Forelimb muscle (tissue), 1 donor: ENCODE measurements at regions not wholly inside any gene's neighbourhood (a gene's known extent, or its start where the extent isn't known, plus 50 kb on each side); places are given as distances from the start of the nearest gene placed in this dataset.

Experiments
- DNase-seq: peaks from one replicate; pipeline ENCODE4 v3.0.0-alpha.2; 2013; ENCODE audit warnings: low read depth

GRCh38 chr15:91521548-91521947, 332.0 kb upstream of the SLCO3A1 start:
- DNase-seq = no peak

- no peak for DNase-seq
Observed at GRCh38 chr15:91521996-91522395, 331.5 kb upstream of the SLCO3A1 start.

GRCh38 chr15:91522605-91523332, 330.7 kb upstream of the SLCO3A1 start:
- DNase-seq = no peak

GRCh38 chr15:91523596-91523995, 329.9 kb upstream of the SLCO3A1 start:
- no peak for DNase-seq

GRCh38 chr15:91524534-91524933, 329.0 kb upstream of the SLCO3A1 start:
- no peak for DNase-seq

- DNase-seq = no peak
Observed at GRCh38 chr15:91525751-91526150, 327.8 kb upstream of the SLCO3A1 start.

- no peak for DNase-seq
Observed at GRCh38 chr15:91526424-91526823, 327.1 kb upstream of the SLCO3A1 start.

- no peak for DNase-seq
Observed at GRCh38 chr15:91528801-91529200, 324.7 kb upstream of the SLCO3A1 start.

GRCh38 chr15:91529534-91529933, 324.0 kb upstream of the SLCO3A1 start:
- no peak for DNase-seq

GRCh38 chr15:91530279-91530678, 323.2 kb upstream of the SLCO3A1 start:
- DNase-seq = no peak

- DNase-seq = no peak
Observed at GRCh38 chr15:91530956-91531582, 322.4 kb upstream of the SLCO3A1 start.

GRCh38 chr15:91534235-91534634, 319.3 kb upstream of the SLCO3A1 start:
- no peak for DNase-seq

GRCh38 chr15:91534976-91535375, 318.5 kb upstream of the SLCO3A1 start:
- no peak for DNase-seq

GRCh38 chr15:91535856-91536500, 317.5 kb upstream of the SLCO3A1 start:
- no peak for DNase-seq

- DNase-seq = no peak
Observed at GRCh38 chr15:91537856-91538255, 315.7 kb upstream of the SLCO3A1 start.

- no peak for DNase-seq
Observed at GRCh38 chr15:91538782-91539181, 314.7 kb upstream of the SLCO3A1 start.

GRCh38 chr15:91541286-91541685, 312.2 kb upstream of the SLCO3A1 start:
- DNase-seq = no peak

GRCh38 chr15:91542226-91542625, 311.3 kb upstream of the SLCO3A1 start:
- no peak for DNase-seq

GRCh38 chr15:91547356-91547755, 306.2 kb upstream of the SLCO3A1 start:
- no peak for DNase-seq

- no peak for DNase-seq
Observed at GRCh38 chr15:91548549-91548948, 305.0 kb upstream of the SLCO3A1 start.

GRCh38 chr15:91549581-91549980, 303.9 kb upstream of the SLCO3A1 start:
- DNase-seq = no peak

- no peak for DNase-seq
Observed at GRCh38 chr15:91552555-91552954, 301.0 kb upstream of the SLCO3A1 start.

GRCh38 chr15:91553196-91553854, 300.2 kb upstream of the SLCO3A1 start:
- no peak for DNase-seq
